Tibial nerve (tissue), 4 donors: ENCODE measurements at regions not wholly inside any gene's neighbourhood (a gene's known extent, or its start where the extent isn't known, plus 50 kb on each side); places are given as distances from the start of the nearest gene placed in this dataset.

ENCODE experiments used
- DNase-seq, 2 donors: peaks; one replicate each; pipeline ENCODE4 v3.0.0-alpha.2; 2019; ENCODE audit warnings: low spot score in 2 of 2
- H3K27ac ChIP-seq, 4 donors: fragments of 200-600 bp; sonication (generic) in 3 of 4; one replicate each; pipeline ENCODE4 v1.5.1; 2017 to 2019; ENCODE audit warnings: mild to moderate bottlenecking in 1 of 4
- H3K27me3 ChIP-seq, 2 donors: fragments of 200-600 bp; sonication (generic) in 1 of 2; one replicate each; pipeline versions ENCODE4 v1.5.1 to v1.6.0; 2017 to 2019
- H3K36me3 ChIP-seq, 3 donors: fragments of 200-600 bp; sonication (generic); one replicate each; pipeline ENCODE4 v1.5.1; 2018 to 2019
- H3K4me1 ChIP-seq, 4 donors: fragments of 200-600 bp; sonication (generic) in 3 of 4; one replicate each; pipeline ENCODE4 v1.5.1; 2017 to 2019
- H3K4me3 ChIP-seq, 4 donors: fragments of 200-600 bp; sonication (generic) in 3 of 4; one replicate each; pipeline ENCODE4 v1.5.1; 2017 to 2019; ENCODE audit warnings: mild to moderate bottlenecking in 1 of 4, moderate library complexity in 1 of 4
- H3K9me3 ChIP-seq, 4 donors: fragments of 200-600 bp; sonication (generic) in 3 of 4; one replicate each; pipeline ENCODE4 v1.5.1; 2017 to 2019
- EP300 ChIP-seq, 2 donors: sonication (generic); formaldehyde crosslinking; IDR thresholded peaks; one replicate each; pipeline ENCODE4 v1.6.1; 2017; ENCODE audit warnings: antibody characterized with exemption in 2 of 2, mild to moderate bottlenecking in 1 of 2
- POLR2A ChIP-seq, 2 donors: fragments of 450-650 bp; IDR thresholded peaks; one replicate each; pipeline ENCODE4 v1.6.1; 2017; ENCODE audit warnings: antibody characterized with exemption in 2 of 2, mild to moderate bottlenecking in 2 of 2, moderate library complexity in 2 of 2
- WGBS, 2 donors: methylation state at CpG; one replicate each; pipeline ENCODE4 v1.1.5; 2018; 5-methylcytosine and 5-hydroxymethylcytosine counted together
- TF ChIP-seq, protein P1 (sequence below), 5 experiments: fragments of 200-600 bp in 3 of 5; fragments of 450-650 bp in 2 of 5; sonication (generic) in 3 of 5; IDR thresholded peaks; one replicate each; pipeline ENCODE4 v1.5.1; 2016 to 2019; ENCODE audit warnings: antibody characterized with exemption in 5 of 5, mild to moderate bottlenecking in 3 of 5, moderate library complexity in 2 of 5

DNA sequence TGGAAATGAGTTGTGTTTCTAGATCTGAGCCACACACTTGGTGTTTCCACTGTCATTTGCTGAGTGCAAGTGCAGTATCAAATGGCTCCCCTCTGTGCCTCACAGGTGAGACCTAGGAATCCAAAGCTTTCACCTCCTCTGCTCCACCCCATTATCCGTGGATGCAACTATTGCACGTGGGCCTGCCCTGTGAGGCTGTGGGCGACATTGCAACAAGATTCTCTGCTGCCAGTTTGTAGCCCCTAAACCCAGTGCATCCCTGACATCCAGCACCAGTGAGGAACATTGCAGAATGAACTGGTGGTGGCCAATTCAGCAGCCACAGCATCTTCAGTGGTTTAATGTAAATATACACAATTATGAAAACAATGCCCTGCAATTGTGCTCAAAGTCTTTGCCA is 115.0 kb upstream of the FOXA2 start:
- DNase-seq, result no peak
- TF ChIP-seq, protein P1, sequence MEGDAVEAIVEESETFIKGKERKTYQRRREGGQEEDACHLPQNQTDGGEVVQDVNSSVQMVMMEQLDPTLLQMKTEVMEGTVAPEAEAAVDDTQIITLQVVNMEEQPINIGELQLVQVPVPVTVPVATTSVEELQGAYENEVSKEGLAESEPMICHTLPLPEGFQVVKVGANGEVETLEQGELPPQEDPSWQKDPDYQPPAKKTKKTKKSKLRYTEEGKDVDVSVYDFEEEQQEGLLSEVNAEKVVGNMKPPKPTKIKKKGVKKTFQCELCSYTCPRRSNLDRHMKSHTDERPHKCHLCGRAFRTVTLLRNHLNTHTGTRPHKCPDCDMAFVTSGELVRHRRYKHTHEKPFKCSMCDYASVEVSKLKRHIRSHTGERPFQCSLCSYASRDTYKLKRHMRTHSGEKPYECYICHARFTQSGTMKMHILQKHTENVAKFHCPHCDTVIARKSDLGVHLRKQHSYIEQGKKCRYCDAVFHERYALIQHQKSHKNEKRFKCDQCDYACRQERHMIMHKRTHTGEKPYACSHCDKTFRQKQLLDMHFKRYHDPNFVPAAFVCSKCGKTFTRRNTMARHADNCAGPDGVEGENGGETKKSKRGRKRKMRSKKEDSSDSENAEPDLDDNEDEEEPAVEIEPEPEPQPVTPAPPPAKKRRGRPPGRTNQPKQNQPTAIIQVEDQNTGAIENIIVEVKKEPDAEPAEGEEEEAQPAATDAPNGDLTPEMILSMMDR (IDR thresholded peaks at IDR 0.05), result no peak
- TF ChIP-seq EP300 (IDR thresholded peaks at IDR 0.05) (no peak), POLR2A (IDR thresholded peaks at IDR 0.05) (no peak)
- 83 to 88% methylated on average over 3 of the region's 3 CpGs for WGBS, 2 donors
- H3K4me1 ChIP-seq, result peaks cover 0 to 6% (median 0%) of the 10 kb centered on the region in 4 donors
- no peaks in the 10 kb centered on the region for H3K27me3 ChIP-seq
- H3K4me3 ChIP-seq, result no peak overlapping the region
- peaks cover 0 to 15% (median 0%) of the 10 kb centered on the region in 4 donors for H3K9me3 ChIP-seq
- no peak overlapping the region for H3K27ac ChIP-seq
- H3K36me3 ChIP-seq, result no peaks in the 10 kb centered on the region

DNA sequence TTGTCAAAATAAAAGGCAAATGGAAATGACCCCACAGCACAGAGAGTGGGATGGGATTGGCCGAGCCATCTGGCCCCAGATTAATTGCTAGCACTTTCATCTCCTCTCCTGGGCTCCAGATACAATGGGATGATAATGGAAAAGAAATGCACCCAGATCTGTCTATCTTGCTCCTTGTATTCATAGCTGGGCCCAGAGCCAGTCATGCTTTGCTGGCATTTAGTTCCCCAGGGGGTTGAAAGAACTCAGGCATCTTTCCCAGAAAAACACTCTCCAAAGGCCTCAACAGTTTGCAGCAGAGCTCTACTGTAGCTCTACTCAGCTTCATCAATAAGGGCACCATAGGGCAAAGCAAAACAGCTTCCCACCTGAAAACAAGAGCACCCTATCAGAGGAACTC is 116.0 kb upstream of the FOXA2 start:
- H3K27ac ChIP-seq, result no peak overlapping the region
- H3K27me3 ChIP-seq, result no peaks in the 10 kb centered on the region
- 64 to 65% methylated on average over 1 of the region's 1 CpG for WGBS, 2 donors
- no peak overlapping the region for H3K4me3 ChIP-seq
- no peak for TF ChIP-seq EP300 (IDR thresholded peaks at IDR 0.05)
- H3K36me3 ChIP-seq, result no peaks in the 10 kb centered on the region
- DNase-seq, result no peak
- H3K9me3 ChIP-seq, result peaks cover 0 to 23% (median 2%) of the 10 kb centered on the region in 4 donors
- peaks cover 0 to 6% (median 0%) of the 10 kb centered on the region in 4 donors for H3K4me1 ChIP-seq

DNA sequence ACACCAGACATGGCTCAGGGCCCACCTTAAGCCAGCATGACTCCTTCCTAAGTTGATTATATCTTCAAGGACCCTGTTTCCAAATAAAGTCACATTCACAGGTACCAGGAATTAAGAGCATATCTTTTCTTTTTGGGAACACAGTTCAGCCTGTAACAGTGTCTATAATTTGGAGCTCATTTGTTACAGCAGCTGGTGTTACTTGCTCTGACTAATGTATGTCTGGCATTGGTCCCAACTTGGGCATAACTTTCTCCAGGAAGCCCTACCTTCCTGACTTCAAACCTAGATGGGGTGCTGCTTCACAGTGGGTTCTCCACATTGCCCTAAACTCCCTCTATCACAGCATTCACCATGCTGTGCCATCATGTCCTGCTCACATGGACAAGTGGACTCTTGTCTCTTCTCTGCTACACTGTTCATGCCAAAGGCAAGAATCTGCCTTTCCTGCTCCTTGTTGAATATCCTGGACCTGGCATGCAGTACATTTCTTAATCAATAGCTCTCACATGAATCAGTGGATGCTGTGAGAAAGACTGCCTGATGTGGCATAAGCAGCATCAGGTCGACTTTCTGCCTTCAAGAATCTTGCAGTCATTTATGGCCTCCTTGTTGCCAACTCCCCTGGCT is 117.4 kb upstream of the FOXA2 start:
- Histone ChIP-seq H3K36me3 (no peaks in the 10 kb centered on the region), H3K27ac (no peak overlapping the region), H3K9me3 (peaks cover 0 to 26% (median 2%) of the 10 kb centered on the region in 4 donors), H3K27me3 (no peaks in the 10 kb centered on the region), H3K4me3 (no peak overlapping the region), H3K4me1 (peaks cover 0 to 6% (median 0%) of the 10 kb centered on the region in 4 donors)
- no peak for DNase-seq
- 89 to 100% methylated on average over 1 of the region's 1 CpG for WGBS, 2 donors
- TF ChIP-seq EP300 (IDR thresholded peaks at IDR 0.05), result no peak
- TF ChIP-seq, protein P1 (IDR thresholded peaks at IDR 0.05), result no peak

DNA sequence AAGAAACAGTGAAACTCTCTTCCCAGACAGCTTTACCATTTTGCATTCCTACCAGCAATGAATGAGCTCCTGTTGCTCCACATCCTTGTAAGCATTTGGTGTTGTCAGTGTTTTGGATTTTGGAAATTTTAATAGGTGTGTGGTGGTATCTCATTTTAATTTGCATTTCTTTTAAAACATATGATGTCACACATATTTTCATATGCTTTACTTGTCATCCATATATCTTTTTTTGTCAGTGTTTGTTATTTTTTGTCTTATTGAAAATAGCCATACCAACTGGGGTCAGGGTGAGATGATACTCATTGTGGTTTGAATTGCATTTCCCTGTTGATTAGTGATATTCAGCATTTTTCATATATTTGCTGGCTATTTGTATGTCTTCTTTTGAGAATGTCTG is 119.5 kb upstream of the FOXA2 start:
- no peaks in the 10 kb centered on the region for H3K36me3 ChIP-seq
- no peak for DNase-seq
- no peak overlapping the region for H3K4me3 ChIP-seq
- TF ChIP-seq EP300 (IDR thresholded peaks at IDR 0.05) (no peak), POLR2A (IDR thresholded peaks at IDR 0.05) (no peak)
- TF ChIP-seq, protein P1 (IDR thresholded peaks at IDR 0.05), result no peak
- H3K4me1 ChIP-seq, result peaks cover 0 to 6% (median 0%) of the 10 kb centered on the region in 4 donors
- H3K9me3 ChIP-seq, result peaks cover 0 to 26% (median 2%) of the 10 kb centered on the region in 4 donors
- H3K27ac ChIP-seq, result no peak overlapping the region
- H3K27me3 ChIP-seq, result no peaks in the 10 kb centered on the region

DNA sequence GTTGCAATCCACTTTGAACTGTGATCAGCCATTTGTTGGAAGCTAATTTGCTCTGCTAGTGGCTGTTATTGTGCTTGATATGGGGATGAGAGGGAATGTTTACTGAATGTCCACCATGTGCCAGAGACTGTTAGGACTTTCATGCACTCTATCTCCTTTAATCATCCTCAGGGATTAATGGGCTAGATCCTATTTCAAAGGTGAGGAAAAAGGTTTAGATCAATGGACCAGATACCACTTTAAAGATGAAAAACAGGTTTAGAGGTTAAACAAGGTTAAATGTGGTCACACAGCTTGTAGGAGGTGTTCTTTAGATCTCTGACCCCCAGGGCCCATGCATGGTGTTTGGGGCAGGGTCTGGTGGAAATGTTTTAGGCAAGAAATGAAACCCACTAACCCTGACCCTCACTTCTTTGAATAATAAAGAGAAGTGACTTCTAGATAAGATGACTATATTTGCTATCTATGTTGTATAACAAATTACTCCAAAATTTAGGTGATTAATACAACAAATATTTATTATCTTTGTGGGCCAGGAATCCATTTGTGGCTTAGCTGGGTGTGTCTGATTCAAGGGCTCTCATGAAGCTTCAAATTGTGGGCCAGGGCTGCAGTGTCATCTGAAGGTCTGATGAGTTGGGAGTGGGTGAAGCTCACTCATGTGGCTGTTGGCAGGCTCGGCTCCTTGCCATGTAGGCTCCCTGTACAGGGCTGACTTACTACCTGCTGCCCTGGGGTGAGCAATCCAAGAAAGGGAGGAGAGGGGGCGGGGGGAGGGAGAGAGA is 127.8 kb upstream of the FOXA2 start:
- TF ChIP-seq, protein P1 (IDR thresholded peaks at IDR 0.05), result no peak
- TF ChIP-seq EP300 (IDR thresholded peaks at IDR 0.05), result no peak
- WGBS, 2 donors, result 66 to 79% methylated on average over 2 of the region's 2 CpGs
- Histone ChIP-seq H3K9me3 (peaks cover 0 to 5% (median 0%) of the 10 kb centered on the region in 4 donors), H3K4me3 (no peak overlapping the region), H3K27ac (no peak overlapping the region), H3K36me3 (no peaks in the 10 kb centered on the region), H3K4me1 (no peaks in the 10 kb centered on the region), H3K27me3 (no peaks in the 10 kb centered on the region)
- DNase-seq, result no peak
